Activated gamma-delta T cell treated with Interleukin-2 at 50 U/mL for 16 hours (primary cell): ENCODE measurements at regions not wholly inside any gene's neighbourhood (a gene's known extent, or its start where the extent isn't known, plus 50 kb on each side); places are given as distances from the start of the nearest gene placed in this dataset.
A peak's percentile ranks its signal among the peaks of the same experiment; 100 is the strongest.

Experiments used
- DNase-seq: peaks from one replicate; pipeline ENCODE4 v3.0.0-alpha.2; 2020

- DNase-seq = peak; percentile 47
Measured at GRCh38 chr1:24981631-24982005, 51.5 kb upstream of the RUNX3 start.

- no peak for DNase-seq
Measured at GRCh38 chr1:24980836-24981630, 51.0 kb upstream of the RUNX3 start.
